ENCODE measurements at regions not wholly inside any gene's neighbourhood (a gene's known extent, or its start where the extent isn't known, plus 50 kb on each side); places are given as distances from the start of the nearest gene placed in this dataset.
"Not testable (repeated sequence)": the region's sequence is repeated elsewhere in the genome, so short reads cannot be mapped to it uniquely, and the experiment has no call there.

GRCh38 chrX:140132937-140133336 lies 167.6 kb upstream of the CXorf66 start:
- Mint-ChIP-seq H3K27me3 (ENCODE audit: low read depth) (no peaks in the 10 kb centered on the region), H3K9me3 (ENCODE audit: low read depth) (peaks cover 12% of the 10 kb centered on the region), H3K4me1 (ENCODE audit: low read depth) (no peaks in the 10 kb centered on the region), H3K27ac (ENCODE audit: unreplicated experiment) (no peak overlapping the region), H3K36me3 (ENCODE audit: low read depth) (no peaks in the 10 kb centered on the region), H3K4me3 (ENCODE audit: unreplicated experiment) (no peak overlapping the region)
- TF ChIP-seq CTCF (IDR thresholded peaks at IDR 0.05), result no peak
- no peak for DNase-seq (ENCODE audit: low spot score)

- no peaks in the 10 kb centered on the region for H3K4me1 Mint-ChIP-seq (ENCODE audit: low read depth)
- H3K27ac Mint-ChIP-seq (ENCODE audit: unreplicated experiment), result no peak overlapping the region
- no peak for TF ChIP-seq CTCF (IDR thresholded peaks at IDR 0.05)
- no peak for DNase-seq (ENCODE audit: low spot score)
- H3K9me3 Mint-ChIP-seq (ENCODE audit: low read depth), result peaks cover 36% of the 10 kb centered on the region
- H3K27me3 Mint-ChIP-seq (ENCODE audit: low read depth), result no peaks in the 10 kb centered on the region
- no peak overlapping the region for H3K4me3 Mint-ChIP-seq (ENCODE audit: unreplicated experiment)
- no peaks in the 10 kb centered on the region for H3K36me3 Mint-ChIP-seq (ENCODE audit: low read depth)
Observed at GRCh38 chrX:140123446-140123845, 158.1 kb upstream of the CXorf66 start.

GRCh38 chrX:140114059-140114458 lies 148.7 kb upstream of the CXorf66 start:
- not testable (repeated sequence) for H3K36me3 Mint-ChIP-seq (ENCODE audit: low read depth); H3K4me3 Mint-ChIP-seq (ENCODE audit: unreplicated experiment); H3K27ac Mint-ChIP-seq (ENCODE audit: unreplicated experiment); H3K4me1 Mint-ChIP-seq (ENCODE audit: low read depth); H3K27me3 Mint-ChIP-seq (ENCODE audit: low read depth); DNase-seq (ENCODE audit: low spot score); H3K9me3 Mint-ChIP-seq (ENCODE audit: low read depth)

- DNase-seq (ENCODE audit: low spot score), result no peak
- Mint-ChIP-seq H3K4me3 (ENCODE audit: unreplicated experiment) (no peak overlapping the region), H3K36me3 (ENCODE audit: low read depth) (no peaks in the 10 kb centered on the region), H3K9me3 (ENCODE audit: low read depth) (peaks cover 3% of the 10 kb centered on the region), H3K27ac (ENCODE audit: unreplicated experiment) (no peak overlapping the region), H3K27me3 (ENCODE audit: low read depth) (peaks cover 6% of the 10 kb centered on the region), H3K4me1 (ENCODE audit: low read depth) (no peaks in the 10 kb centered on the region)
- no peak for TF ChIP-seq CTCF (IDR thresholded peaks at IDR 0.05)
Observed at GRCh38 chrX:140110081-140110650, 144.8 kb upstream of the CXorf66 start.

- Mint-ChIP-seq H3K27ac (ENCODE audit: unreplicated experiment) (no peak overlapping the region), H3K4me1 (ENCODE audit: low read depth) (no peaks in the 10 kb centered on the region), H3K9me3 (ENCODE audit: low read depth) (peaks cover 3% of the 10 kb centered on the region), H3K27me3 (ENCODE audit: low read depth) (peaks cover 2% of the 10 kb centered on the region), H3K4me3 (ENCODE audit: unreplicated experiment) (no peak overlapping the region), H3K36me3 (ENCODE audit: low read depth) (no peaks in the 10 kb centered on the region)
- no peak for TF ChIP-seq CTCF (IDR thresholded peaks at IDR 0.05)
- DNase-seq (ENCODE audit: low spot score), result no peak
Observed at GRCh38 chrX:140104760-140105159, 139.4 kb upstream of the CXorf66 start.

- Mint-ChIP-seq H3K27me3 (ENCODE audit: low read depth) (peaks cover 7% of the 10 kb centered on the region), H3K27ac (ENCODE audit: unreplicated experiment) (no peak overlapping the region), H3K4me3 (ENCODE audit: unreplicated experiment) (no peak overlapping the region), H3K36me3 (ENCODE audit: low read depth) (no peaks in the 10 kb centered on the region), H3K4me1 (ENCODE audit: low read depth) (no peaks in the 10 kb centered on the region), H3K9me3 (ENCODE audit: low read depth) (no peaks in the 10 kb centered on the region)
- no peak for TF ChIP-seq CTCF (IDR thresholded peaks at IDR 0.05)
- DNase-seq (ENCODE audit: low spot score), result no peak
Observed at GRCh38 chrX:140099221-140099620, 133.9 kb upstream of the CXorf66 start.
